HG03432 (cell line): ENCODE measurements at regions not wholly inside any gene's neighbourhood (a gene's known extent, or its start where the extent isn't known, plus 50 kb on each side); places are given as distances from the start of the nearest gene placed in this dataset.
"Not testable (repeated sequence)": the region's sequence is repeated elsewhere in the genome, so short reads cannot be mapped to it uniquely, and the experiment has no call there.

Source experiments
- ATAC-seq: cut with Tn5 transposase; IDR thresholded peaks from one replicate; pipeline ENCODE4 v1.9.1; 2021; ENCODE audit warnings: mild to moderate bottlenecking, moderate library complexity; ENCODE audit not compliant: unreplicated experiment

DNA sequence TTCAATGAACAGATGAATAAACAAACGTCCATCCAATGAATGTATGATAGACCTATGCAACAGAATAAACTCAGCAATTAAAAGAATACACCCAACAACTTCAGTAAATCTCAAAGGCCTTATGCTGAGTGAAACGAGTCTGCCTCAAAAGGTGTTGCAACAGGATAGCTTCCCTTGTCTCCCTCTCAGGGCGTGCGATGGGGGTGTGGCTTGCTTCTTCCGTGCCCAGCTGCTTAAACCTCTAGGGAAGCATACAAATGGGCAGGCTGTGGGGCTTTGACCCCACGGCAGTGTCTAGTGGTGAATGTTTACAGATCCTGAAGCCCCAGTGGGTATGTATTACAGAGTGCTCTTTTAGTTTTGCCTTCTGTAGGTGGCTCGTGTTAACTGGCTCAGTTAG, 87.0 kb upstream of the CCL21 start:
- no peak for ATAC-seq

GRCh38 chr9:34793428-34793827, 83.5 kb upstream of the CCL21 start:
- ATAC-seq = no peak

GRCh38 chr9:34783951-34784487, 74.1 kb upstream of the CCL21 start:
- no peak for ATAC-seq

DNA sequence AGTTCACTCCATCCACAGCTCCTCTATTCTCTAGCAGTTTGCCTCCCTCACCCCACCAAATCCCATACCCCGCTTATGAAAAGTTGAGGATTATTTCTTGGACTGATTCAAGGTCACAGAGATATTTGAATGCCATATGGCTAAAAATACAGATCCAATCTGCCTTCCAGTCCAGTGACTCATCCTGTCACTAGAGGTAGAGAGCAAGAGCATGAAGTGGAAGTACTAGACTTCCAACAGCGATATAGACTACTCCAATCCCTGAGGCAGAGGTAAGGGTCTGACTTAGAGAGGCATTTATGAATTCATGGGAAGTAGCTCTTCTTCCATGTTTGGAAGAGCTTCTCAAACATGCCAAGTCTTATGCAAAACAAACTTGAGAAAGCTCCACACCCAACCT, 72.4 kb upstream of the CCL21 start:
- no peak for ATAC-seq

DNA sequence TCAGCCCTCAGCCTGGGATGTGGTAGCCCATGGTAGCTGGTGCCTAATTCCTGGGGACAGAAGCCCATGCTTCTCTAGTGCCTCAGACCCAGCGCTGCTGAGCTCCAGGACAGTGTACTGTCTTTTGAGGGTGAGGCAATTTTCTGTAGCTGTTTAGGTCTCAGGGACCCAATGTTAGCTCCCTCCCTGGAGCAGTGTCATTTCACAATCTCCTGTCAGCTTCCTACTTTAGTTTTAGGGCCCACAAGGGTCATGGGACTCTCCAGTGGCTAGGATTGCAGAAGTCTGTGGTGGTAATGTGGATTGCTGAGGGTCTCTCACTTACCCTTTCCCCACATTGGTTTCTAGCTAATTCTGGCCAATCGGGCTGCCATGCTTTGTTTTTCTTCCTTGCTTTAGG, 67.7 kb upstream of the CCL21 start:
- no peak for ATAC-seq

DNA sequence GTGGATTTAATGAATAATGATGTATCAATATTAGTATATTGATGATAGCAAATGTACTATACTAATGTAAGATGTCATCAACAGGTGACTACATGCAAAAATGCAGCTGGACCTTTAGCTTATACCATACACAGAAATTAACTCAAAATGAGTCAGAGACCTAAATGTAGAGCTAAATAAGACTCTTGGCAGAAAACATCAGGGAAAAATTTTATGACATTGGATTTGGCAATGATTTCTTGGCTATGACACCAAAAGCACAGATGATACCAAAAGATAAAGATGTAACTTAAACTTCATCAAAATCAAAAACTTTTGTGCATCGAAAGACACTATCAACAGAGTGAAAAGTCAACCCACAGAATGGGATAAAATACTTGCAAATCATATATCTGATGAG, 64.0 kb upstream of the CCL21 start:
- ATAC-seq = no peak

GRCh38 chr9:34773306-34773910, 63.5 kb upstream of the CCL21 start:
- ATAC-seq = no peak

- no peak for ATAC-seq
These were observed 61.1 kb upstream of the CCL21 start for GRCh38 chr9:34771007-34771406.

DNA sequence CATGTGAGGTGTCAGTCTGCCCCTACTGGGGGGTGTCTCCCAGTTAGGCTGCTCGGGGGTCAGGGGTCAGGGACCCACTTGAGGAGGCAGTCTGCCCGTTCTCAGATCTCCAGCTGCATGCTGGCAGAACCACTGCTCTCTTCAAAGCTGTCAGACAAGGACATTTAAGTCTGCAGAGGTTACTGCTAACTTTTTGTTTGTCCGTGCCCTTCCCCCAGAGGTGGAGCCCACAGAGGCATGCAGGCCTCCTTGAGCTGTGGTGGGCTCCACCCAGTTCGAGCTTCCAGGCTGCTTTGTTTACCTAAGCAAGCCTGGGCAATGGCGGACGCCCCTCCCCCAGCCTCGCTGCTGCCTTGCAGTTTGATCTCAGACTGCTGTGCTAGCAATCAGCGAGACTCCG, 57.2 kb upstream of the CCL21 start:
- not testable (repeated sequence) for ATAC-seq

DNA sequence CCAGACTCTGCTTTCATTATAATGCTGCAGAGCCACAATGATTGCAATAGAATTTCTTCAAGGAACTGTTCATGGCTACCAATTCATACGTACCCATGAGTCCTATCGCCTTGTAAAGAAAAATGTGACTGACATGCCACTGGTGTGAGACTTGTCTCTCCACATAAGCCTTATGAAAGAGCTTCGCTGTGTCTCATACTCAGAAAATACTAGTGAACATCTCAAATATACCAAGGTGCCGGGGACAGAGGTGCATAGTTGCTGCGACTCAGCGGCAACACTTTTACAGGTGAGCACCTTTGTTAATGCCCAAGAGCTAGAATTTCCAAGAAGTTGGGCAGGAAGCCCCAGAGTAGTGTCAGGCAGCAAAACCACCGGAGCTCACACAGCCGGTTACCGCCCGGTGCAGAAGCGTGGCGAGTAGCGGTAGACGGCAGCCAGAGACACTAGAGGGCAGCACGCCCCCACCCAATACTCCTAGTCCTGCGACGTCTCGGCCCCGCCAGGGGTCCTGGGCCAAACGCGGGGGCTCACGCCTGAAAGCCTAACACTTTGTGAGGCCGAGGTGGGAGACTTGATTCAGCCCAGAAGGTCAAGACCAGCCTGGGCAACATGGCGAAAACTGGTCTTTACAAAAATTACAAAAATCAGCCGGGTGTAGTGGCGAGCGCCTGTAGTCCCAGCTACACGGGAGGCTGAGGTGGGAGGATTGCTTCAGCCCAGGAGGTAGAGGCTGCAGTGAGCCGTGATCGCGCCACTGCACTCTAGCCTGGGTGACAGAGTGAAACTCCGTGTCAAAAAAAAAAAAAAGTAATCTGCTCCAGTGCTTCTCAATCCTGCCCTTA, 50.5 kb upstream of the CCL21 start:
- ATAC-seq = not testable (repeated sequence)
